ENCODE measurements at regions not wholly inside any gene's neighbourhood (a gene's known extent, or its start where the extent isn't known, plus 50 kb on each side); places are given as distances from the start of the nearest gene placed in this dataset.

DNA sequence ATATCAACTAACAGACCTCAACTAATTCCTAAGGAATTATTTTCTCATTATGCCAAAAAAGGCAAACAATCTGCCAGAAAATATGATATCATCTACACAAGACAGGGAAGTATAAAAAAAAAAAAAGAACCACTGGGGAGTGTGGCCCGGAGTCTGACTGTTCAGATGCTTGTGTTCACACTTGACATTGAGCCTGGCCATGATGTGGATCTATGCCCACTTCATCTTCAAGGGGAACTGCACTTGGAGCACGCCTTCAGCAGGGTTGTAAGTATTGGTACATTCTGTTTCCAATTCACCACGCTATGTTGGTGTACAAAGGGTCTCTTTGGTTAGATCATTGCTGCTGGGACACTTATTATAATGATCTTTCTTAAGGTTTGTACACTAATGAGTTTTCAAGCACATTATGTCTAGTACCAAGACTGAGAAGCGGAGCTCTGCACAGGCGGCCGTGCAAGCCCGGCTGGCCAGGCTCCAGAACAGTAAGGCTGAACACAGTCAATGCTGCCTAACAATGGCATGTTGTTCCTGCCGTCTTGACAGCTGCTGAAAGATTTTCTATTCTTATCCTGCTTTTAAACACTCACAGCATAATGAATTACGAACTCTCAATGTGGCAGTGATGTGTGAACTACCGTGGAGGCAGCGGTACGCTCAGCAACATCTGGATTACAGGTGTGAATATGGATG is 788.4 kb upstream of the SOX11 start:
- DNase-seq (ENCODE audit: low spot score), result no peak
- no peak for TF ChIP-seq CTCF (IDR thresholded peaks at IDR 0.05; ENCODE audit: borderline replicate concordance, control extremely low read depth, extremely low read depth, insufficient read depth, missing control alignments)

DNA sequence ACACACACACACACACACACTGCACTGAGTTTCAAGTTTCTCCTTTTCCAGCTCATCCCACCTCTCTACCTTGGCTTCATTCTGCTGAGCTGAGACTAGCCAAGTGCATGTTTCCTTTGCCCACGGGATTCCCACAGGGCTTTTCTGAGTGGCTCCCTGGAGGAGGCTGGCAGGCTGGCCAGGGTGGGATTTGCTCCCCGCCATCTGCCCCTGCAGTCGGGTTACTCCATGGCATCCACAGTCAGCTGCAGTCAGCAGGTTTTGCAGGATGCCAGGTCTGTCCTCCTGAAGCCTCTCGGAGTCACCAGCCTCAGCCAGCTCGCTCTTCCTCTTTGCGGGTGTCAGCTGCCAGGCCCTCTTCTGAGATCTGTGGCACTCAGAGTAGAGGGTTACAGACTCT is 783.7 kb upstream of the SOX11 start:
- no peak for DNase-seq (ENCODE audit: low spot score)
- TF ChIP-seq CTCF (IDR thresholded peaks at IDR 0.05; ENCODE audit: borderline replicate concordance, control extremely low read depth, extremely low read depth, insufficient read depth, missing control alignments), result no peak

More for the DNA sequence above, 788.4 kb upstream of the SOX11 start:
- in situ Hi-C loops (cut with MboI; ENCODE audit: low sequenced_read_pairs, unreplicated experiment), result no loop called here

GRCh38 chr2:4909346-4910009 is 782.7 kb upstream of the SOX11 start:
- no peak for DNase-seq (ENCODE audit: low spot score)
- in situ Hi-C loops (cut with MboI; ENCODE audit: low sequenced_read_pairs, unreplicated experiment), result no loop called here
- no peak for TF ChIP-seq CTCF (IDR thresholded peaks at IDR 0.05; ENCODE audit: borderline replicate concordance, control extremely low read depth, extremely low read depth, insufficient read depth, missing control alignments)

More for the DNA sequence above, 783.7 kb upstream of the SOX11 start:
- in situ Hi-C loops (cut with MboI; ENCODE audit: low sequenced_read_pairs, unreplicated experiment), result no loop called here

DNA sequence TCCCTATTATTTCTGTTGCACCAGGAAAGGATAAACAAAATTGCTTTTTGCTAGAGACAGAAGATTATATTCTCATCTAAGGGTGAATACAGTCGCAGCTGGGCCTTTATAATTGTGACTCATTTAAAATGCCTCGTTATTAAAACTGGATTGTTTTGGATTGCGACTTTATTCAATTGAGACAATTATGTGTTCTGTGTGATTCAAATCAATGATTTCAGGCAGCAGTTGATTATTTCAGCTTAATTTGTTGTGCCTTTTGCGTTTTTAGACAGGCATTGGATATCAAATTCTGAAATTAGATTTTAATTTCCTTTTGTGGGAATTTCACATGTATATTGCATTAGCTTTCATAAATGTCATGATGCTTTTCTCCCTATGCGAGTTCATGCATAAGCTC is 778.1 kb upstream of the SOX11 start:
- in situ Hi-C loops (cut with MboI; ENCODE audit: low sequenced_read_pairs, unreplicated experiment), result no loop called here
- no peak for TF ChIP-seq CTCF (IDR thresholded peaks at IDR 0.05; ENCODE audit: borderline replicate concordance, control extremely low read depth, extremely low read depth, insufficient read depth, missing control alignments)

GRCh38 chr2:4914551-4914950 is 777.6 kb upstream of the SOX11 start:
- DNase-seq (ENCODE audit: low spot score), result no peak
- no peak for TF ChIP-seq CTCF (IDR thresholded peaks at IDR 0.05; ENCODE audit: borderline replicate concordance, control extremely low read depth, extremely low read depth, insufficient read depth, missing control alignments)
- in situ Hi-C loops (cut with MboI; ENCODE audit: low sequenced_read_pairs, unreplicated experiment), result no loop called here

More for the DNA sequence above, 778.1 kb upstream of the SOX11 start:
- no peak for DNase-seq (ENCODE audit: low spot score)

- no peak for TF ChIP-seq CTCF (IDR thresholded peaks at IDR 0.05; ENCODE audit: borderline replicate concordance, control extremely low read depth, extremely low read depth, insufficient read depth, missing control alignments)
Measured at GRCh38 chr2:4915357-4915756, 776.8 kb upstream of the SOX11 start.

More at GRCh38 chr2:4915357-4915756, 776.8 kb upstream of the SOX11 start:
- no peak for DNase-seq (ENCODE audit: low spot score)
- in situ Hi-C loops (cut with MboI; ENCODE audit: low sequenced_read_pairs, unreplicated experiment), result no loop called here
